ENCODE measurements at regions not wholly inside any gene's neighbourhood (a gene's known extent, or its start where the extent isn't known, plus 50 kb on each side); places are given as distances from the start of the nearest gene placed in this dataset.

DNA sequence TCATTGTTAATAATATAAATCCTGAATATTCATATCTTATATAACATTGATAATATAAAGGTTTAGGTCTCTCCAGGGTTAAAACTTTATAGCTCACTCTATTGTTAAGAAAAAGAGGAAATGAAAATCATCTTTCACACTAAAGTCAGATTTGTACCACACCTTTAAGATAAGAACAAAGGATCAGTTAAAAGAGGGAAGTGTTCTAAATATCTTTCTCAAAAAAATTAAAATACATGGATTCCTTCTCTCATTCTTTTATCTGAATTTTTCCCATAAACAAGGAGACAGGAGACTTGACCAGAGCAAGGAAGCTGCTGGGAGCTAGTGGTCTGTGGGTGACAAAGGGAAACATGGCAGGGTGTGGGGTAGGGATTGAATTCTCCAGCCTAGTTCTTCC is 323.0 kb upstream of the CPXCR1 start:
- DNase-seq = no peak

DNA sequence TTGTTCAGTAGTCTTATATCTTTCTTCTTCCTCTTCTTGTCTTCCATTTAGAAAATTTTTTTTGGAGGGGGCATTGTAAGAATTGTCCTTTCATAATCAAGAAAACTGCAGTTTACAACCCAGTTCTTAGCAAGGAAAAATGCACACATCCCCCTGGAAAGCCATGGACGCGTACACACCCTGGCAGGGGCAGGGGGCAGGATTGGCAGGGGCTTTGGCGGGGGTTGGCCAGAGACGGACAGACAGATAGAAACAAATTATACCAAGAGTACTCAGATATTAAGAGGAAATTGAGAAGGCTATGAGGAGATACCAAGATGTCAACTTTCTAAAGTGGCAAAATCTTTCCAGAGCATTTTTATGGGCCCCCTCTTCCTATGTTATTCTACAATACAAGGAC is 322.5 kb upstream of the CPXCR1 start:
- no peak for DNase-seq

DNA sequence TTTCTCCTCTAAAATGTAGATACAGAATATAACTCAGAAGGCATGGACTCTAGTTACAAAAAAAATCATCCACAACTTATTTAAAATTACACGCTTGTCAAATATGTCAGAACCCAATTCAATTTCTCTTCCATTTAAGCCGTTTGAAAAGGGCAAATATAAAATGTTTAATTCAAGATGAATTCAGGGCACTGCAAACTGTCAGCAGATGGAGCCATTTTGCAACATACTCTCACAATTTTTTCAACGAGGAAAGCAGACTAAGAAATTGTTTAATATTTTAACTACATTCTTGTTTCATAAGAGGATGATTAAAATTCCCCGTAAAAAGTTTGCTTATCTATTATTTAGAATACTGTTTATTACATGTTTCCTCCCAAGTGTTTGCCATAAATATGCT is 321.3 kb upstream of the CPXCR1 start:
- DNase-seq = no peak

DNA sequence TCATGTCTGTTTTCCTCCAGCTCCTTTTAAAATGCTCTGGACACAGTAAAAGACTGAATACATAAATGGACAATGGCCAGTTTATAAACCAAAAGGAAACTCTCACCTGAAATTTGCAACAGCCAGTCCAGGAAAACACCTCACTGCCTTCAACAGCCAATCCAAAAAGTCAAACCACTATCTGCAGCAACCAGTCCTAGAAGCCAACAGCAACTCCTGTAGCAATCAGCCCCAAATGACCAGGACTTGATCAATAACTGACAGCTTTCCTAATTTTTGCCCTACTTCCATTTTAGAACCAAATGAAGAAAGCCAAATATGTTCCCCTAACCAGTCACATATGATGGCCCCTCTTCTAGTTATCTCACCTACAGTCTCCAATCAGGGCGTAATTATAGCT is 309.5 kb upstream of the CPXCR1 start:
- no peak for DNase-seq

DNA sequence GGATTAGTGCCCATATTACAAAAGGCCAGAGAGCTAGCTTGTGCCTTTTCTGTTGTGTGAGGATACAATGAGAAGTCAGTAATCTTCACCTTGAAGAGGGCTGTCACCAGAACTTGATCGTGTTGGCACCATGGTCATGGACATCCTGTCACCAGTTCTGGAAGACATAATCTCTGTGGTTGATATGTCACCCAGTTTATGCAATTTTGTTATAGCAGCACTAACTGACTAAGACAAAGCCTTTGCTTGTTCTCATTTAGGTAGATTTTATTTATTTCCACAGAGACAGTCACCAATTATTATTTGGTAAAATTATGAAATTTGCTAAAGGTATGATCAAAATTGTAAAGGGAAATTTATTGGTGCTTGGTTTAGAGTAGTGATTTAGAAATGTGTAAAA is 308.8 kb upstream of the CPXCR1 start:
- DNase-seq = no peak

DNA sequence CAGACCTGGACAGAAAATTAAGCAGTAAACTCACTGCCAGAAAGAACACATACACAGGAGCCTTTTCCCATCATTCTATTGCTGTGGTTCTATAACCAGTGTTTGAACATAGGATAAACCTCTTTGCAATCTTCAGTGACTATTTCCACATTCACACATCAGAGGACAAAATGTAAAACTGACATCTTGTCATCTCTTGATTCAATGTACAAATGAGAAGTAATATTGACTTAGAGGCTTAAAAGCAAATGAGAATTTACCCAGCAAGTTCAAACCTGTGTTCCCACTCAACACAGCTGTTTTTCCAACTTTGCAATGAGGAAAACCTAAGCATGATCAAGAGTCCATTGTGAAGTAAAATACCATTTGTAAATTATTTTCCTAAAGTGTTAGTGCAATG is 307.1 kb upstream of the CPXCR1 start:
- DNase-seq = no peak
